Hematopoietic multipotent progenitor cell (in vitro differentiated cells): ENCODE measurements at regions not wholly inside any gene's neighbourhood (a gene's known extent, or its start where the extent isn't known, plus 50 kb on each side); places are given as distances from the start of the nearest gene placed in this dataset.

Experiments
- DNase-seq, 3 donors: peaks; one replicate each; pipeline ENCODE4 v3.0.0-alpha.2; 2011 to 2015; ENCODE audit warnings: low read depth in 2 of 3, low spot score in 2 of 3

- no peak for DNase-seq
Measured at GRCh38 chr2:116645155-116645554, 1169.3 kb upstream of the DDX18 start.

- DNase-seq = no peak
Measured at GRCh38 chr2:116668691-116669090, 1145.8 kb upstream of the DDX18 start.

GRCh38 chr2:116669782-116670181 lies 1144.7 kb upstream of the DDX18 start:
- no peak for DNase-seq

DNA sequence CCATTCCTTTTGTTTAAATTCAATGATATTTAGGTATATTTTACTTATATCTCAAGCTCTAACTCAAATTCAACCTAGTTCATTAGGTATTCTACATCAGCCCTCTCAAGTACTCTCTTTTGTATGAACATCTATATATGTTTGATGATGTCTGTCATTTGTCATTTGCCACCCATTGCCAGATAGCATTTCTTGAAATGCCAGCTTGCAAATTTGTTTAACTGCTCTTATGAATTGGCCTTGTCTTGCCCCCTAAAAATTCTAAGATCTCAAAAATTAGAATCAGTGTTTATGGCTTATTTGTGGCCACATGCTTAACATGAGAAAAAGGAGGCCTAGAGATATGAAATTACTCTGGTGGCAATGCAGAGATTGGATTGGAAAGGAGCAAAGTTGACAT lies 1140.3 kb upstream of the DDX18 start:
- no peak for DNase-seq

GRCh38 chr2:116676776-116677175 lies 1137.7 kb upstream of the DDX18 start:
- DNase-seq = no peak

- DNase-seq = no peak
Measured at GRCh38 chr2:116680256-116680936, 1134.1 kb upstream of the DDX18 start.

DNA sequence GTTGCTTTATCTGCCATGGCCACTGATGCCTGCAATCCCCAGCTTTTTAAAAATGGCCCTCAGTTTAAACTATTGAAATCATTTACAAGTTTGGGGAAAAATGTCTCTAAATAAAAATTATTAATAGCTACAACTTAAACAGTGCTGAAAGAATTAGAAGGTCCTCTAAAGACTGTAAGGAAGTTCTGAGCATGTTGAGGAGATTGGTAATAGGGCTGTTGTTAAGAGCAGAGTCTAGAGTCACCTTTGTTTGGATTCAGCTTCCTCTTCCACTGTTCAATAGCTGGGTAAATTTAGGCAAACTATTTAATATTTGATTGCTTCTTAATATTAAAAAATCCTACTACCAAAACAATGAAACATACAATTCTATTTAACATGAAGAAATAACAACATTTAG lies 1127.1 kb upstream of the DDX18 start:
- DNase-seq = no peak

- no peak for DNase-seq
Measured at GRCh38 chr2:116692988-116693387, 1121.5 kb upstream of the DDX18 start.

DNA sequence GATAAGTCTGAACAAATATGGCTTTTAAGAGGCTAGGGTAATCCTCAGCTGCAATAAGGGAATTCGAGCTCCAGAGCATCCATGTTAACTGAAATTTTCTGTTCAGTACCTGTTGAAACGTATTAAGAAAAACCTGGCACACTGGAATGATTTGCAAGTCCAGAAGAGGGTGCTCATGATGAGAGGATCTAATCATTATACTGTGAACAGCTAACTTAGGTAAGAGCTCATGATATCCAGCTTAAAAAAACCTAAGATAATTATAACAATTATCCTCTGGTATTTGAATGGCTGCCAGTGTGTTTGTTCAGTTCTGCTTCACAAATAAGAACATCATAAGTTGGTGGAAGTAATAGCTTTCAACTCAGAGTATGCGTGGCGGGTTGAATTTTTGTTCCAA lies 1118.3 kb upstream of the DDX18 start:
- DNase-seq = no peak

GRCh38 chr2:116696903-116697302 lies 1117.6 kb upstream of the DDX18 start:
- no peak for DNase-seq

DNA sequence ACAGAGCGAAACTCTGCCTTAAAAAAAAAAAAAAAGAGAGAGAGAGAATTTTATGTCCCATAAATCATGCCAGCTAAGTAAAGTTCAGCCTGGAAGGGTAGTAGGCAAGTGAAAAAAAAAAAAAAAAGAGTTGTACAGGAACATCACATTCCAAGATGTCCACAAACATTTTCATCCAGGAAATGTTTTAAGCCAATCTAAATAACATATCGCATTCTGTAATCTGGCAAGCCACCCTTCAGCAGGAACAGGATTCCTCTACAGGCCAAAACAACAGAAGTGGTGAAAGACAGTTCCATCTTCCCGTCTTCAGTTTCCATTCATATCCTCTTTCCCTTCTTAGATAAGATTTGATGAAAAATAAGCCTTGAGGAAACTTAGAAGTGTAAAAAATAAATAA lies 1108.1 kb upstream of the DDX18 start:
- DNase-seq = no peak

- DNase-seq = no peak
Measured at GRCh38 chr2:116716038-116716437, 1098.5 kb upstream of the DDX18 start.

DNA sequence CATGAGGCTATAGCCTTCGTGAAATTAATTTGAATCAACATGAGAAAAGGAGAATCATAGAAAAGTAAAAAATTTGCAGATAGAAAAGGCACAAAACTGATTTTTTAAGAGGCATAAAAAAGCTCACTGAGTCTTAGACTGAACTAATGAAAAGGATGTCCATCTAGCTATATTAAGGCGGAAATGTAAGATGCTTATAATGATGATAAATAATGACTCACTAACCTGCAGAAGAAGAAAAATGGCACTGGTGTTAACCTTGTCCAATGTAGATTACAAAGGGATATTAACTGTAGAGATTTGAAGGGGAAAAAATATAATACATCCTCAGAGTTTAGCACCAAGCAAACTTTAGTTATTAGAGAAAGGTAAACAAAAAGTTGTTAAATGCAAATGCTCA lies 1098.0 kb upstream of the DDX18 start:
- no peak for DNase-seq

DNA sequence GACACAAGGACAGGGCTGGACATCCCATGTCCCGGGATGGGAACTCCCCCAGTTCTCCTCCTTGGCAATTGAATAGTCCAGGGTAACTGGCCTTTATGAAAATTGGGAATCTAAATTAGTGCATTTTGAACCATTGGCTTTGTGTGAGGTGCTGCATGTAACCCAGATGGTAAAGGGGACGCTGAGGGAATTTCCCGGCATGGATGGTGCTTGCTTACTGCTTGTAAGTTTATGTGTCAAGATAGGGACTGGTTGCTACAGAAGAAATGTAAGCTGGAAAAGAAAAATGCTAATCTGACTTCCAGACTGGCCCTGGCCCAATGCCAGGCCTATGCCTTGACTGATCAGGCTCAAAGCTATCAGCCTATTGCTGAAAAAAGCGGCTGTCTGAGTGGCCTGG lies 1096.7 kb upstream of the DDX18 start:
- DNase-seq = no peak

GRCh38 chr2:116718451-116718850 lies 1096.0 kb upstream of the DDX18 start:
- DNase-seq = no peak

DNA sequence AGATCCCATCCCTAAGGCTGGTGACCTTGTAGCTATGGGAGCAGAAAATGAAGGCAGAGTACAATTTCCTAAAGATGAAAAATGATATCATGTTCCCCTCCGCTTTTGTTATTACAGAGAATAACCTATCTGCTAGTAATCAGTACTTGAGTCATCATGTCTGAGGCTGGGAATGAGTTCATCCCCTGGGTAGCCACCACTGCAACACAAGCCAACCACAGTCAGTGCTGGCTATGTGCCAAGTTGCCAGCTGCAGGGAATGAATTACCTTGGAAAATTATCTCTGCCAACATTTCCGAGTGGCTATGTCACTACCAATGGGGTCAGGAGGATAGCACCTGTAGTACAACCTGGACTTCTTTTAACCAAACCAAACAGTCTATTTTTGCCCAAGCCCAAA lies 1094.7 kb upstream of the DDX18 start:
- DNase-seq = no peak

DNA sequence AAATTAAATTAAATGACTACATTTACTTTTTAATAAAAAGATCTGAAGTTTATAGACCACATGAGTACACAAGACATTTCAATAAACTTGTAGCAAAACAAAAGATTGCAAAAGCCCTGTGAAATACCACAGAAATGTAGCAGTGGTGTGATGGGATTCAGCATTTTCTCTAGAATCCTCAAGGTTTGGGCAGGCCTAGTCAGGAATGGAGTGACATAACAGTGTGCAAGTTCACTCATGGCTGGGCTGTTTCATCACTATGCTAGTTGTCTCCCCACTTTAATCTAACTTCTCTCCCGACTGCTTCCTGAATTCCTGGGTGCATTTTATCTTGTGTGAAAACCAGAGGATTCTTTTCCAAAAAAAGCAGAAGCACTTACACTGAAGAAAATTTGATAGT lies 1089.9 kb upstream of the DDX18 start:
- no peak for DNase-seq

- no peak for DNase-seq
Measured at GRCh38 chr2:116732322-116732721, 1082.2 kb upstream of the DDX18 start.

DNA sequence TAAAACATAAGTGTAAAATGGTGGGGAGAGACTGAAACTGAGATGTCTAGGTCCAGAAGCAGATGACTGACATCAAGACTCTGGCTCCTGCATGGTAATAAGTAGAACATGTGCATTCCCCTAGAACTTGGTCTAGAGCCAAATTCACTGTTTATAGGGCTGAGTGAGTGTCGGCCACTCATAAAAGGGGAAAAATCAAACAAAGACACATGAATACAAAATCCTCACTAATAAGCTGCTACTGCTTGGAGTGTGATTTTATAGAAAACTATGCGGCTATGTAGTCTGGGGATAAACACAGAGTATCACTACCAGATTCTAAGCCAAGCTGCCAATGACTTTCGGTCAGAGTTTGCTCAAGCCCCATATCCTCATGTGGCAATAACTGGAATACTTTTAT lies 1080.8 kb upstream of the DDX18 start:
- DNase-seq = no peak

DNA sequence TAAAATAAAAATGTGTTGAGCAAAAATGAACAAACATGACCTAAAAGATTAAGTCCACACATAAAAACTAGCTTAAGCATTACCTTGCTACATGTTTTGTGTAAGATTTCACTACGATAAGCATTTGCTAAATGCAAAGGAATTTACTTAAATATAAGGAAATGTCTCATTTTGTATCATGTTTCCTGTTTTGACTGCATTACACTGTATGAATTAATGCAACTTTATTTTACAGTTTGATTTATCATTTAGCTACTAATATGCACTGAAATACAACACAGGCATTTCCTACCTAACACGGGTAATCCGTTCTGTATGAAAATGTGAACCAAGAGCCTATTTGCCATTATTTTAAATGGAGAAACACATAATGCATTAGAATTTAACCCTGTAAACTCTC lies 1076.5 kb upstream of the DDX18 start:
- no peak for DNase-seq

- no peak for DNase-seq
Measured at GRCh38 chr2:116747103-116747502, 1067.4 kb upstream of the DDX18 start.

GRCh38 chr2:116749994-116750393 lies 1064.5 kb upstream of the DDX18 start:
- DNase-seq = no peak

GRCh38 chr2:116754381-116755101 lies 1060.0 kb upstream of the DDX18 start:
- no peak for DNase-seq
